Brain microvascular endothelial cell (primary cell): ENCODE measurements at regions not wholly inside any gene's neighbourhood (a gene's known extent, or its start where the extent isn't known, plus 50 kb on each side); places are given as distances from the start of the nearest gene placed in this dataset.
"Not testable (repeated sequence)": the region's sequence is repeated elsewhere in the genome, so short reads cannot be mapped to it uniquely, and the experiment has no call there.

Experiments used
- DNase-seq: peaks from one replicate; pipeline ENCODE4 v3.0.0-alpha.2; 2020
- H3K27ac ChIP-seq: fragments of 250-450 bp; sonication (Bioruptor Pico); 2 replicates; pipeline ENCODE4 v1.5.1; 2020; ENCODE audit warnings: mild to moderate bottlenecking, moderate library complexity
- H3K27me3 ChIP-seq: fragments of 250-450 bp; sonication (Bioruptor Pico); replicated peaks from 2 replicates; pipeline ENCODE4 v1.5.1; 2020; ENCODE audit warnings: mild to moderate bottlenecking
- H3K36me3 ChIP-seq: fragments of 250-450 bp; sonication (Bioruptor Pico); replicated peaks from 2 replicates; pipeline ENCODE4 v1.5.1; 2020; ENCODE audit warnings: mild to moderate bottlenecking
- H3K4me3 ChIP-seq: 2 replicates; pipeline ENCODE4 v1.5.1; 2011; ENCODE audit warnings: low read depth, mild to moderate bottlenecking, control low read depth, low read length, moderate library complexity
- CTCF ChIP-seq: IDR thresholded peaks from 2 replicates; pipeline ENCODE4 v1.5.1; 2011; ENCODE audit warnings: low read depth, mild to moderate bottlenecking, moderate library complexity, low read length, control low read depth, inconsistent platforms; ENCODE audit errors: missing control alignments
- in situ Hi-C: cut with HindIII; loops from 2 replicates; pipeline ENCODE4 v1.10.0; 2017; ENCODE audit warnings: low sequenced_read_pairs, low pct_ligation_motif_present

- H3K27ac ChIP-seq, result no peak overlapping the region
- no peak for DNase-seq
- no peaks in the 10 kb centered on the region for H3K36me3 ChIP-seq
- TF ChIP-seq CTCF, result no peak
- no peak overlapping the region for H3K4me3 ChIP-seq
- in situ Hi-C loops, result no loop called here
- no peaks in the 10 kb centered on the region for H3K27me3 ChIP-seq
Measured at GRCh38 chr12:9361879-9362326, 153.7 kb upstream of the PZP start.

GRCh38 chr12:9354009-9354754 is 146.0 kb upstream of the PZP start:
- H3K4me3 ChIP-seq, DNase-seq, H3K27me3 ChIP-seq, H3K36me3 ChIP-seq, H3K27ac ChIP-seq, in situ Hi-C loops: not testable (repeated sequence)

GRCh38 chr12:9351136-9351535 is 142.9 kb upstream of the PZP start:
- in situ Hi-C loops, result no loop called here
- TF ChIP-seq CTCF, result no peak
- no peak overlapping the region for H3K27ac ChIP-seq
- no peaks in the 10 kb centered on the region for H3K27me3 ChIP-seq
- DNase-seq, result no peak
- H3K4me3 ChIP-seq, result no peak overlapping the region
- H3K36me3 ChIP-seq, result no peaks in the 10 kb centered on the region

GRCh38 chr12:9349888-9350885 is 142.0 kb upstream of the PZP start:
- H3K27ac ChIP-seq, result no peak overlapping the region
- no peaks in the 10 kb centered on the region for H3K36me3 ChIP-seq
- no peak for TF ChIP-seq CTCF
- in situ Hi-C loops, result no loop called here
- no peak overlapping the region for H3K4me3 ChIP-seq
- no peak for DNase-seq
- H3K27me3 ChIP-seq, result no peaks in the 10 kb centered on the region

- DNase-seq, result no peak
- Histone ChIP-seq H3K27me3 (no peaks in the 10 kb centered on the region), H3K36me3 (no peaks in the 10 kb centered on the region), H3K4me3 (no peak overlapping the region), H3K27ac (no peak overlapping the region)
- in situ Hi-C loops, result no loop called here
- no peak for TF ChIP-seq CTCF
Measured at GRCh38 chr12:9348906-9349518, 140.8 kb upstream of the PZP start.
